Globus pallidus (tissue), 1 donor: ENCODE measurements at regions not wholly inside any gene's neighbourhood (a gene's known extent, or its start where the extent isn't known, plus 50 kb on each side); places are given as distances from the start of the nearest gene placed in this dataset.

ENCODE experiments used
- DNase-seq: peaks from one replicate; pipeline ENCODE4 v3.0.0-alpha.2; 2015; ENCODE audit warnings: low spot score

DNA sequence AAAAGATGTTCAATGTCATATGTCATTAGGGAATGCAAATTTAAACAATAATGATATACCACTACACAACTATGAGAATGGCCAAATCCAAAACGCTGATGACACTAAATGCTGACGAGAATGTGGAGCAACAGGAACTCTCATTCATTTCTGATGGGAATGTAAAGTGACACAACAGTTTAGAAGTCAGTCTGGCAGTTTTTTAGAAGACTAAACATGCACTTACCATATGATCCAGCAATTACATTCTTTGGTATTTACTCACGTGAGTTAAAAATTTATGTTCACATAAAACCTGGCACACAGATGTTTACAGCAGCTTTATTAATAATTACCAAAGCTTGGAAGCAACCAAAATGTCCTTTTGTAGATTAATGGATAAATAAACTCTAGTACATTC is 110.4 kb upstream of the C1orf21 start:
- DNase-seq = no peak

DNA sequence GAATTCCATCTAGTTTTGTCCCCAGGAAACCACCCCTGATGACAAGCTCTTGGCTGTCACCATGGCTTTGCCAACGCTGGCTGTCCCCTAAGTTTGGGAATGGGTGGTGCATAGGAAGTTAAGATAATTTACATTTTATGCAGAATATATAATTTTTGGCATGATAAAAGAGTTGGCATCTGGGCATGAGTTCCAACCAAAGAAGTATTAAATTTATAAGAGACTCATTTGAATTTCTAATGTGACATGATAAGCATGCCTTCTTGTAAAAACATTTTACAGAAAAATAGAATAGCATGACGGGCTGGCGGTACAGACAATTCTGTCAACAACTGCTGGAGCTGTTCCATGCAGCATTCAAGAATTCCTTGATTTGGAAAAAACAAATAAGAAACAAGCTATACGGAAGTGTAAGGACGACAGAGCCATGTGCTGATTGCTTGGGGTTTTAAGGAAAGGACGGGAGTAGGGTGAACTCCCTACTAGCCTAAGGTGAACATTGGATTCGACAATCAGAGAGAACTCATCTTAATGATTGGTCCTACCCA is 106.8 kb upstream of the C1orf21 start:
- DNase-seq = no peak

DNA sequence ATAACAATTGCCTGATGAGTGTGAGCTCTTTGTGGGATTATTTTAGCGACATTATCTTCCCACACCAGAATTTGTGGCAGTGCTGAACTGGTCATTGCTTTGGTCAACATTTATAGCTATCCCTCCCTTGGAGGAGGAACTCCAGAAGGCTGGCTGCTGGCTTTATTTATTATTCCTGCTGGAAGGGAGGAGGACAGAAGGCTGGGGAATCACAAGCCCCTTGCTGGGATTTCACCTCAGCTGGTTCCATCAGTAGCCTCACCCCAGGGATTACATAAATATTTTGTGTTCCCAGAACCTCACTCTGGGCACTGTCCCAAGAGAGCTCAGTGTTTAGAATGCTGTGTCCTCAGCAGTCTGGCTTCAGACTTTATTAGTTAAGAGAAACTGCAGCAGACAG is 102.8 kb upstream of the C1orf21 start:
- DNase-seq = peak; percentile 33

- no peak for DNase-seq
Measured at GRCh38 chr1:184284900-184285299, 101.9 kb upstream of the C1orf21 start.

- no peak for DNase-seq
Measured at GRCh38 chr1:184285401-184286087, 101.3 kb upstream of the C1orf21 start.

GRCh38 chr1:184287001-184287400 is 99.8 kb upstream of the C1orf21 start:
- DNase-seq = no peak

- DNase-seq = no peak
Measured at GRCh38 chr1:184289825-184290550, 96.8 kb upstream of the C1orf21 start.

DNA sequence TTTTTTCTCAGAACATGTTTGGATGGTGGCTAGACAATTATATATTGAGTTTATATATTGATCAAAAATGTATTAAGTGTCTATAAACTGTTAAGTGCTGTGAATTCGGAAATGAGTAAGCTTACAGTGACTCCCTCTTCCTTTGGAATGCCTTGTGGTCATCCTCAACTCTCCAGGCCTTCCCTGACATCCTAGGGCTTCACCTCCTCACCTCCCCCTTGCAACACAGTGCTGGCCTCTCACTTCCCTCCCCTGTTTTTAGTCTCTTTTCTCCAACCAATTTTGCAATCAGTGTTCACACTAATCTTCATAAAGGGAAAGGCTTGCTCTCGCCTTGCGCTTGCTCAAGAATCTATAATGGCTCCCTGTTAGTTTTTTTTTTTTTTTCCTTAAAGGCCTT is 95.1 kb upstream of the C1orf21 start:
- DNase-seq = no peak

GRCh38 chr1:184292101-184292500 is 94.7 kb upstream of the C1orf21 start:
- no peak for DNase-seq

GRCh38 chr1:184294101-184294500 is 92.7 kb upstream of the C1orf21 start:
- DNase-seq = no peak

DNA sequence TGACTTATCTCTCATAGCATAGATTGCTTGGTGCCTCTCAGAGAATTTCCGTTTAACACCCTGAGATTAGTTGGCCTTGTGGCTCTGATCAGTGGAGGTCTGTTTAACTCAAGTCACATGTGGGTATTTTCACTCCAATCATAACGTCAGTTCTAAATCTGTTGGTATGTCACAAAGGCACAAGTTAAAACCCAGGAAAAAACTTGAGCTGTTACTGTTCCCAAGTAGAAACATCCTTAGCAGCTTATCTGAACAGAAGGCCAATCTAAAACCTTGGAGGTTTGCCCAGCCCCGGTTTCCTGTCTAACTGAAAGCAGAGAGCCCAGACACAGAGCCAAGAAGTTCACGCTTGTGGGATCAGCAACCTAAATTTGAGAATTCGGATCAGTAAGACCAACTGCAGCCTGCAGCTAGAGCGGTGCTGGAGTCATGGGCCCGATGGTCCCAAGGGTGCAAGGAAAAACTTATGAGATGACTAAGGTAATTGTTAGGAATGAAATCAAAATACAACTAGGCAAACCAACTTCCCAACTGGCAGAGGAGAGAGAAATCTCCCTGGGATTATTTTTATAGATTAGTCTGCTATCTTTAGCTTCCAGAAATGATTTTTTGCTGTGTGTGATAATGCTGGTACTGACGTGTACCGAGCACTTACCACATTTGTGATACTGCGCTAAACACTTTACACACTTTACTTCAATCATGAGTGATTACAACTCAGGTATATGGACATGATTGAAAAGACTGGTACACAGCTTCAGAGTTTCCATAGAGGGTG is 90.2 kb upstream of the C1orf21 start:
- peak; percentile 35 for DNase-seq

- no peak for DNase-seq
Measured at GRCh38 chr1:184297244-184297750, 89.5 kb upstream of the C1orf21 start.

- peak; percentile 18 for DNase-seq
Measured at GRCh38 chr1:184298440-184299405, 88.1 kb upstream of the C1orf21 start.

- DNase-seq = no peak
Measured at GRCh38 chr1:184299406-184299790, 87.4 kb upstream of the C1orf21 start.

GRCh38 chr1:184299796-184300195 is 87.0 kb upstream of the C1orf21 start:
- no peak for DNase-seq

DNA sequence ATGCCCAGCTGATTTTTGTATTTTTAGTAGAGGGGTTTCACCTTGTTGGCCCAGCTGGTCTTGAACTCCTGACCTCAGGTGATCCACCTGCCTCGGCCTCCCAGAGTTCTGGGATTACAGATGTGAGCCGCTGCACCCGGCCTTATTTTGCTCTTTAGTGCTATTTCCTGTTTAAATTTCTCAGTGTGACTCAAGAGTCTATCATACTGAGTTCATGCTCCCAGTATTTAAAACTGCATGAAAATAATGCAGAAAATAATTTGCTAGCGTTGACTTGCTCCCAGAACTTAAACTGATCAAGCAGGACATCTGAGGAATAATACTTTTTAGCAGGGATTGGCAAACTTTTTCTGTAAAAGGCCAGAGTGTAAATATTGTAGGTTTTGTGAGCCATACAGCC is 86.4 kb upstream of the C1orf21 start:
- DNase-seq = no peak

GRCh38 chr1:184301227-184301626 is 85.6 kb upstream of the C1orf21 start:
- DNase-seq = no peak

- no peak for DNase-seq
Measured at GRCh38 chr1:184302346-184302745, 84.5 kb upstream of the C1orf21 start.

- DNase-seq = no peak
Measured at GRCh38 chr1:184310157-184310819, 76.5 kb upstream of the C1orf21 start.

GRCh38 chr1:184311580-184311979 is 75.2 kb upstream of the C1orf21 start:
- no peak for DNase-seq

GRCh38 chr1:184315254-184315653 is 71.6 kb upstream of the C1orf21 start:
- DNase-seq = no peak
